ENCODE measurements at regions not wholly inside any gene's neighbourhood (a gene's known extent, or its start where the extent isn't known, plus 50 kb on each side); places are given as distances from the start of the nearest gene placed in this dataset.
A peak's percentile ranks its signal among the peaks of the same experiment; 100 is the strongest.
"Not testable (repeated sequence)": the region's sequence is repeated elsewhere in the genome, so short reads cannot be mapped to it uniquely, and the experiment has no call there.

DNA sequence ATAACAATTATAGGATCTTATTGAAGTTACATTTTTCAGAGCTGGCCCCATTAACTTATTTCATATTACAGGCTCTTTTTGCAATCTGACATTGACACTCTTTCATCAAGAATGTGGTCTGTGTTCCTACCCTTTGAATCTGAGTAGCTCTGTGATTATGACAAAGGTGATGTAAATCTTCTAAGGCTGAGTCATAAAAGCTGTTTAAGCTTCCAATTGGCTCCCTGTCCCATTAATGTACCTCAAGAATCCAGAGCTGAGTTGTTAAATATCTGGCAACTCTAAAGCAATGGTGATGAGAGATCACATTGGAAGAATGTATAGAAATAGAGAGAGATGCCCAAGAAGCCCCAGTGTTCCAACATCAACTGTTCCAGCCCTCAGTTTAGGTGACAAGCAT is 178.5 kb upstream of the DEPDC1 start:
- DNase-seq = no peak

GRCh38 chr1:68677684-68678351 is 180.9 kb upstream of the DEPDC1 start:
- DNase-seq = no peak

DNA sequence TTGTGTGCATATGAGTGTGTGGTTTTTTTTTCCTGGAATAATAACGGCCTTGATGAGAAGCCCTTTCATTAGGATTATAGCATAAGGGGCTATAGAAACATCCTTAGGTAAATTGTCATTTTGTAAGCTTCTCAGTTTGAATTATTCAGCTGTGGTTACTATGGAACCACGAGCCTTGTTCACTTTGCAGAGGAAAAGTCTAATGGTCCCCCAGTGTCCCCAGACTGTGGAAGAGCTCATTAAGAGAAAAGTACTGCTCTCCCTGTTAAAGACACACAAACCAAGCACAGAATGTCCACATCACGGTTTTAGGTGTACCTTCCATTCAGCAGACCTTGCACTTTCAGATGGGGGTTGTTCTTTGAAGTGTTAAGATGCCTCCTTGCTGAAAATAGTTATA is 199.3 kb upstream of the DEPDC1 start:
- no peak for DNase-seq

DNA sequence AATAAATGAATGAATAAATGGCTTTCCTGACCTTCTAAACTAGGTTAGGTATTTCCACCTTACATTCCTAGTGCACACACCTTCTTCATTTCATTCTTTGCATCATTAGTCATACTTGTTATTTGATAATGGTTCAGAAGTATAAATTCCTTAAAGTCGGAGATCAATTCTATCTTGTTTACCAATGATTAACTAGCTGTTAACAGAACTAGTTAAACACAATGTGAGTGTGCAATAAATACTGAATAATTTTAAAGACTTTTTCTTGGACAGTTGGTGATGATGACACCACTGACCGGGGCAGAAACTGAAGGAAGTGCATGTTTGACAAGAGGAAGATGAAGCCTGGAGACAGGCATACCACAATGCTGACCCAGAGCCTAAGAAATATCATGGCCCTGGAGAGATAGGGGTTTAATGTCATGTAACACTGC is 207.1 kb upstream of the DEPDC1 start:
- no peak for DNase-seq

GRCh38 chr1:68704800-68705443 is 208.0 kb upstream of the DEPDC1 start:
- DNase-seq = no peak

DNA sequence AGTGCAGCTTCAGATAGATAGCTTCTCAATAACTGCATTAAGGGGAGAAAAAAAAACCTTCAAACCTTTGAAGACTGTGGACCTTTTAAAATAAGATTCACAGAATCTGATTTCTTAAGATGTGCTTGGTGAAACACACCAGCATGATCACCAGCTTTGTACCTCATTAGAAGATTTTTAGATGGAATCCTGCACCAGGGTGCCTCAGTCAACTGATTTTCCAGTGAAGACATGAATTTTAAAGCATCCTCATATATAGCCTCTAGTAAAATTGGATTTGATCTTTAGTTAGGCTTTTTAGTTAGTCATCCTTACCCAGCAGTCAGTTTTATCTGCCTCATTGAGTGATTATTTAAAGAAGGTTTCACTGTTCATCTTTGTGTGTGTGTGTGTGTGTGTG is 208.6 kb upstream of the DEPDC1 start:
- no peak for DNase-seq

DNA sequence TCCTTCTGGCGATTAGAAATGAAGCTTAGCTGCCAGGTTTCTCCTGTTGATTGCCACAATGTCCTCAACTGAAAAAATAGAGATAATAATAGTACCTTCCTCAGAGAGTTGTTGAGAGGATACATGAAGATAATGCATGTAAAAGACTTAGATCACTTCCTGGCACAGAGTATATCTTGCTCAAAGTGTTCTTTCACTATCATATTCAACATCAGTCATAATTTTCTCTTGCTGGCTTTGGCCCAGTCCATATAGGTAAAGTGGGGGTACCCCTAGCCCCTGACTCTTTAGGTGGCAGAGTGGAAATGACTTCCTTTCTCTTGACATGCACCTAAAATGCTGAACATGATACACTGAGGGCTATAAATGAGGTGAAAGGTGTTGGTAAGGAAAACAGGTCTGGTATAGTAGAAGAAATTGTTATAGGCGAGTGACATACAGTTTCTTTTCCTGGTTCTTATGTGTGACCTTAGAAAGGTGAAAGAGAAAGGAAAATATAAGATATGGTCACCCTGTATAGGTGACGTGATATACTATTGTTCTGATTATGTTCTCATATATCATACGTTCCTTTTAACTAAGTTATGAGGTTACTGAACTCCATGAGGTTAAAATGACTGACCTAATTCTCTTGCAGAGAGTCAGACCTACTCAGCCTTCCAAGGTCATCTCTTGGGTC is 209.9 kb upstream of the DEPDC1 start:
- no peak for DNase-seq

DNA sequence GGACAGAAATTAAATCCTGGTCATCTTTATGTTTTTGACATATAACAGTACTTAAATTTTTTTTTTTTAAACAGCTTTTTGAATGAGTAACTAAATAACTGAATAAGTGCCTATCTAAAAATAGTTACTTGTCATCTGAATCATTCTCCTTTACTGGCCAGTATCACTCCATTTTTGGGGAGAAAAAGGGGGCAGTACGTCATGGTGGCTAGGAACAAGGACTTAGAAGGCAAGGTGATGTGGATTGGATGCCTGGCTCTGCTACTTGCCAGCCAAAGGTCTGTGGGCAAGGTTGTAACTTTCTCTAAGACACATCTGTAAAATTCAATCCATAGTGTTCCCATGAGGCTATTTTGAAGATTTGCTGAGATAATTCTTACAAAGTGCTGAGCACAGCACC is 220.4 kb upstream of the DEPDC1 start:
- DNase-seq = no peak

DNA sequence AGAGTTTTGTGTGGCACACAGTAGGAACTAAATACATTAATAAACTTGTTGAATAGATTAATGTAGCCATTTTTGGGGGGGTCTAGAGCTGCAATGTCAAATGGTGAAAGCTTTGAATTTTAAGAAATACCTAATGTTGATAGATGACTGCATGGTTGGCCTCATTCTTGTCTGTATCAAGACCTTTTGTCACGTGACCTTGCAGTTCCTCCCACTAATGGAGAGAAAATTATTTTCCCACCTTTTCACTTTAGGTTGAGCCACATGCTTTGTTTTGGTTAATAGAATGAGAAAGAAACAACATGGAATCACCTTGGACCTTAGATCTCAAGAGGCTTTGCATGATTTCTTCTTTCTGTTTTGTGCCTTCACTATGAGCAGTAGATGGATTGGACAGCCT is 223.6 kb upstream of the DEPDC1 start:
- no peak for DNase-seq

GRCh38 chr1:68723791-68724190 is 226.9 kb upstream of the DEPDC1 start:
- DNase-seq = no peak

GRCh38 chr1:68725001-68725752 is 228.3 kb upstream of the DEPDC1 start:
- no peak for DNase-seq

GRCh38 chr1:68739486-68739885 is 242.6 kb upstream of the DEPDC1 start:
- DNase-seq = not testable (repeated sequence)

- no peak for DNase-seq
Observed at GRCh38 chr1:68745011-68745410, 248.1 kb upstream of the DEPDC1 start.

DNA sequence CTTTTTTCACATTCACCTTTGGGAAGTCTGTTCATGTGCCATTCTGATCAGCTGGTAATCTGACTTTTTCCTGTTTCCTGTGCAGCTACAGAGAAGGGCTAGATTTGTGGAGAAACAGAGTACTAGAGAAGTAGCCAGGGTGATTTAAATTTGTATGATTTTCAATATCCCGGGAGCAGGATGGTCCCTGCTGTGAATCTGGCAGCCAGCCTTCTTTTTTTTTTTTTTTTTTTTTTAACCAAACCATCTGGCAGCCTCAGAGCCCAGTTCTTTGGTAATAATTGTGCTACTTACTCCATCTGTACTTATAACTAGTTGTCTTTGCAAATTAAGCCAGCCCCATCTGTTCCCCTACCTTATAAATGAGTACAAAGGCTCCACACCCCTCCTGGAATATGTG is 248.6 kb upstream of the DEPDC1 start:
- DNase-seq = no peak

- DNase-seq = no peak
Observed at GRCh38 chr1:68746378-68746777, 249.5 kb upstream of the DEPDC1 start.

DNA sequence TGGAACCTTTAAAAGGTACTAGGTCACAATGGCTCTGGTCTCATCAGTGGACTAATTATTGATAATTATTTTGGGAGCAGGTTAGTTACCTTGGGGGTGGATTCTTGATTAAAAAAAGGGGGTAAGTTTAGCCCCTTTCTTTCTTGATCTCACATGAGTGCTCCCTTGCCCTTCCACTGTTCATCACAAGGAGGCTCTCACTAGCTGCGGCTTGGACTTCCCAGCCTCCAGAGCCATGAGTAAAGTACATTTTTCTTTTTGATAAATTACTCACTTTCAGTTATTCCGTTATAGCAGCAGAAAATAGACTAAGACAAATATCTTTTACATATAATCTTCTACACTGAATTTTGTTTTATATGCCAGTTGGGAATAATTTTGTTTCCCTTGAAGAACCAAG is 254.8 kb upstream of the DEPDC1 start:
- no peak for DNase-seq

- DNase-seq = no peak
Observed at GRCh38 chr1:68758666-68759209, 261.9 kb upstream of the DEPDC1 start.

GRCh38 chr1:68767941-68768340 is 271.1 kb upstream of the DEPDC1 start:
- no peak for DNase-seq

DNA sequence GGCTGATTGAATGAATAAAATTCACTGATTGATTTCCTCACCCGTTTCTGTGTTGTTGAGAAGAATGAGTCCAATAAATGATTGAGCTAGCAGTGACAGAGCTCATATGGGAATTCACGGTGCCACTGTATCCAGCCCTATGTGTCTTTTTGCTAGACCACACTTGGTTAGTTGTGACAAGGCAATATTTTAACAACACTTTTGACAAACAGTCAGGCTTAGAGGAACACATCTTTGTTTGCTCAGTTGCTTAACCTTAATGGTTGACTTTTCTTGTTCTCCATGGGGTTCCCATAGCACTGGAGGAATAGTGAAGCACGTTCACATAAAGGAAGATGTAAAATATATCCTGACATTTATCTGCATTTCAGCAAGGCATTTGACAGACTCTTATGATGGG is 273.9 kb upstream of the DEPDC1 start:
- no peak for DNase-seq

- DNase-seq = peak; percentile 27
Observed at GRCh38 chr1:68777851-68778250, 281.0 kb upstream of the DEPDC1 start.

GRCh38 chr1:68779841-68780240 is 283.0 kb upstream of the DEPDC1 start:
- DNase-seq = not testable (repeated sequence)

- DNase-seq = no peak
Observed at GRCh38 chr1:68780919-68781318, 284.0 kb upstream of the DEPDC1 start.

DNA sequence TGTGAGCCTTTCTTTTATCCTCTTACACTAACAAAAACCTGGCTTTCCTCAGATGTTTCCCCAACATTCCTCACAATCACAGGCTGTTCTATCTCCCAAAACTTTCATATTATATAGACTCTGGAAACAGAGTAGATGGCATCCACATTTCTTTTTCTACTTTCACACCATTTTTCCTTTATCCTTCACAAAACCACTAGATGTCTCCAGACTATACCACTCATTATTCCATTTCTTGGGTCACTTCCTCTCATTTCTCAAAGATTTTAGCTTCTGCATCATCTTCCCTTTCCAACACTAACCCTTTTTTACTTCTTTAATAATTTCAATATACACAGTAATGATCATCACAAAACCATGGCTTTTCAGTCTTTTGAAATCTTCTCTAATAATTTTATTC is 286.0 kb upstream of the DEPDC1 start:
- no peak for DNase-seq
